ENCODE measurements at regions not wholly inside any gene's neighbourhood (a gene's known extent, or its start where the extent isn't known, plus 50 kb on each side); places are given as distances from the start of the nearest gene placed in this dataset.
A peak's percentile ranks its signal among the peaks of the same experiment; 100 is the strongest.

GRCh38 chr6:94052749-94053148, 633.4 kb upstream of the EPHA7 start:
- H3K36me3 ChIP-seq (ENCODE audit: control insufficient read depth, insufficient read depth, low read length), result no peaks in the 10 kb centered on the region
- no peak overlapping the region for H3K4me3 ChIP-seq (ENCODE audit: low read depth, low read length)
- no peak overlapping the region for H3K27ac ChIP-seq
- no peaks in the 10 kb centered on the region for H3K4me1 ChIP-seq
- no peak overlapping the region for H3K4me2 ChIP-seq (ENCODE audit: low read length)
- H3K9me3 ChIP-seq (ENCODE audit: control insufficient read depth, low read length), result no peaks in the 10 kb centered on the region
- H3K27me3 ChIP-seq (ENCODE audit: control insufficient read depth, insufficient read depth, low read length), result no peaks in the 10 kb centered on the region
- no peaks in the 10 kb centered on the region for H3K79me2 ChIP-seq
- no peak overlapping the region for H2AFZ ChIP-seq
- no peak overlapping the region for H3K9ac ChIP-seq
- no peak for TF ChIP-seq CTCF (IDR thresholded peaks at IDR 0.05)

- no peak for TF ChIP-seq CTCF (IDR thresholded peaks at IDR 0.05)
- H3K4me2 ChIP-seq (ENCODE audit: low read length), result no peak overlapping the region
- no peaks in the 10 kb centered on the region for H3K4me1 ChIP-seq
These were observed 631.2 kb upstream of the EPHA7 start for GRCh38 chr6:94050515-94050914.

GRCh38 chr6:94049001-94049400, 629.6 kb upstream of the EPHA7 start:
- no peak overlapping the region for H3K27ac ChIP-seq
- no peak overlapping the region for H3K4me3 ChIP-seq (ENCODE audit: low read depth, low read length)
- H3K36me3 ChIP-seq (ENCODE audit: control insufficient read depth, insufficient read depth, low read length), result no peaks in the 10 kb centered on the region
- no peak for TF ChIP-seq CTCF (IDR thresholded peaks at IDR 0.05)
- no peaks in the 10 kb centered on the region for H3K9me3 ChIP-seq (ENCODE audit: control insufficient read depth, low read length)
- H3K4me2 ChIP-seq (ENCODE audit: low read length), result no peak overlapping the region
- no peaks in the 10 kb centered on the region for H3K27me3 ChIP-seq (ENCODE audit: control insufficient read depth, insufficient read depth, low read length)
- no peak overlapping the region for H2AFZ ChIP-seq
- H3K79me2 ChIP-seq, result no peaks in the 10 kb centered on the region
- H3K4me1 ChIP-seq, result no peaks in the 10 kb centered on the region
- H3K9ac ChIP-seq, result no peak overlapping the region

More at GRCh38 chr6:94050515-94050914, 631.2 kb upstream of the EPHA7 start:
- Histone ChIP-seq H2AFZ (no peak overlapping the region), H3K27ac (no peak overlapping the region), H3K79me2 (no peaks in the 10 kb centered on the region), H3K9ac (no peak overlapping the region), H3K27me3 (ENCODE audit: control insufficient read depth, insufficient read depth, low read length) (no peaks in the 10 kb centered on the region), H3K36me3 (ENCODE audit: control insufficient read depth, insufficient read depth, low read length) (no peaks in the 10 kb centered on the region), H3K9me3 (ENCODE audit: control insufficient read depth, low read length) (no peaks in the 10 kb centered on the region), H3K4me3 (ENCODE audit: low read depth, low read length) (no peak overlapping the region)

GRCh38 chr6:94045099-94045829, 625.9 kb upstream of the EPHA7 start:
- no peak overlapping the region for H3K4me3 ChIP-seq (ENCODE audit: low read depth, low read length)
- H3K79me2 ChIP-seq, result no peaks in the 10 kb centered on the region
- no peak for TF ChIP-seq CTCF (IDR thresholded peaks at IDR 0.05)
- H3K4me1 ChIP-seq, result no peaks in the 10 kb centered on the region
- H3K27me3 ChIP-seq (ENCODE audit: control insufficient read depth, insufficient read depth, low read length), result peaks cover 3% of the 10 kb centered on the region
- H2AFZ ChIP-seq, result peak overlapping the region; percentile 27
- no peaks in the 10 kb centered on the region for H3K36me3 ChIP-seq (ENCODE audit: control insufficient read depth, insufficient read depth, low read length)
- no peak overlapping the region for H3K4me2 ChIP-seq (ENCODE audit: low read length)
- H3K9ac ChIP-seq, result no peak overlapping the region
- no peaks in the 10 kb centered on the region for H3K9me3 ChIP-seq (ENCODE audit: control insufficient read depth, low read length)
- no peak overlapping the region for H3K27ac ChIP-seq
